ENCODE measurements at regions not wholly inside any gene's neighbourhood (a gene's known extent, or its start where the extent isn't known, plus 50 kb on each side); places are given as distances from the start of the nearest gene placed in this dataset.

DNA sequence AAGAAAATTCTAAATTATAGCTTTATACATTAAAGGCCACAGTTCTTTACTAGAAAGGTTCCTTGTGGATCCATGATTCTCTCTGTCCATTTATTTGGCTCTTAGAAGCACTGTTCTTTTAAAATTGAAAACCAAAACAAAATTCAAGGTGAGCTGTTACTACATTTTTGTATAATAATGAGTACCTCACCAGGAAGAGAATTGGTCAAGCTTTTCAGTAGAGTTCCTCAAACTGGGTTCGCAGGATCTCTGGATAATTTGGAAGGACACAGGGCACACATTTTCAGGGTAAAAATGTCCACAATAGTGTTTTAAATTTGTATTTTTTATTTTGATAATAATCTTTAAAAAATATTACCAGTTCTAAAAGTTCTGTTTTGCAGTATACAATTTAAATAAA lies 93.0 kb downstream of the PPP1R3A start:
- no peak for ATAC-seq

DNA sequence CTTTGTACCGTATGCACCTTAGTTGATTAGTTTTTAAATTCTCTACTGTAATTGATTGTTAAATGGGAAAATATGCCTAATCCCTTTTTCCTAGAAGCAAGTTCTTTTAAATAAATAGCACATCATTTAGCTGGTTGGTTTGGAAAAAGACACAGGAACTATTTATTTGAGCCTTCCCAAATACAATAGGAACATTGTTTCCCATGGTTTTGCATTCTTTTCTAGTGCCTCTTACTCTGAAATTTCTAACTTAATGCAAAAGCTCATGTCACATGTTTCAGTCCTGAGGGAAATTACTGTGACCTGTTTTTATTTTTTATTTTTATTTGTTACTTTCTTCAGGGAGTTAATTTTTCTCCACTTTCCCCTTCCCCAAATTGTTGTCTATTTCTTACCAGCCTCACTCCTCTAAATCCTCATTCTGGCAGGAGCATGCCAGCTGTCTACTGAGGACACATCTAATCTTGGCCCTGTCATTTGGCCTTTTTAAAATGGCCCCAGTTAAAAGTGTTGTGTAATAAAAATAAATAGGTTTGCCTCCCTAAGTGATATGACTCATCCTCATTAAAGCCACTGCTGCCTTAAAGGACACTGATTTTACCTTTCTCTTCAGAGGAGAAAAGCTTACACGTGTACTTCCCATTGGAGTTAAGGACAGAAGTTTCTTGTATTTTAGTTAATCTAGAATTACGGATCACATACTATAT lies 94.5 kb downstream of the PPP1R3A start:
- no peak for ATAC-seq

DNA sequence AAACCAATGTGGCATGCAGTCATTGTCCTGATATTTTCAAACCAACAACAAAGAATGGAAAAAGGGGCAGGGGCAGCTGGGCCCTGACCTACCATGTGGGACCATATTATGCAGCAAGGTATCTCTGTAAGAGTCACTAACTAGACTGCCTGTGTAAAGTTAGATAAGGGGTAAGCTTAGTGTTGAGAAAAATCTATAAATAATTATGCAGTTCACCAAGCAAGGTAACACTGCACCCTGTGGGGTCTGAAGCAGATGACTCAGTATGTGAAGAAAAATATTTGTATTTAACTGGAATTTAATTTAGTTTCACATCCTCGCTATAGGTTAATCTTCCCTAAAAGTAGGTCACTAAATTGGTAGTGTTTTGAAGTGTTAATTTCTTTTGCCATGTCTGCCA lies 99.3 kb downstream of the PPP1R3A start:
- no peak for ATAC-seq

DNA sequence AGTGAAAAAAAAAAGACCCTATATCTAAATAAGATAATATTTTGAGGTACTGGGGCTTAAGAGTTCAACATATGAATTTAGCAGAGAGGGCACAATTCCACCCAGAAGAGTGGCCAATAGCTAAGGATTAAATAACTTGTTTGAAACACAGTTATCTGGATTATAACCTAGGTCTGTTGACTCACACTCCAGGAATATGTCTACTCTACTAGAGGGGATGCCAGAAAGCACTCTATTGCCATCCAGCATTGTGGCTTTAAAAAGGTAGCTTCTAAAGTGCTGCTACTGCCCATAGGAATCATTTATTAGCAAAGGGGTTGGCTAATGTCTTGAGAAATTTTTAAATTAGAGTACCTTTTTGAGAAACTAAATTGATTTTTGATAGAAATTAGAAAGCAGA lies 102.2 kb downstream of the PPP1R3A start:
- ATAC-seq = no peak

DNA sequence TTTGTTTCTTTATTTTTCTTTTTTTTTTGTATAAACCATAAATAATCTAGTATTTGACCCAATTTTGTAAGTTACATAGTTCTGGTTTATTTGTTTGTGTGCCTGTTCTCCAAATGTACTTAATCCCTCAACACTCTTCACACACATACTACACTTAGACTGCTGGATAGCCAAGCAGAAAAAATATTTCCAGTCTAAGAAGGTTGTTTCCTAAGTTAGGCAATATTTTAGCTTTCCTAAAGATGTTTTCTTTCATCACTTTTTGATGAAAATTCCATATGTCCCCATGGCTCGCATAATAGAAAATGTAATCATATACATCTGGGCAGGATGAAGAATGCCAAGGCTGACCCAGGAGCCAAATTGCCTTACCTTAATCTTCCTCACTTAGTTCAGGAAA lies 105.3 kb downstream of the PPP1R3A start:
- ATAC-seq = no peak

DNA sequence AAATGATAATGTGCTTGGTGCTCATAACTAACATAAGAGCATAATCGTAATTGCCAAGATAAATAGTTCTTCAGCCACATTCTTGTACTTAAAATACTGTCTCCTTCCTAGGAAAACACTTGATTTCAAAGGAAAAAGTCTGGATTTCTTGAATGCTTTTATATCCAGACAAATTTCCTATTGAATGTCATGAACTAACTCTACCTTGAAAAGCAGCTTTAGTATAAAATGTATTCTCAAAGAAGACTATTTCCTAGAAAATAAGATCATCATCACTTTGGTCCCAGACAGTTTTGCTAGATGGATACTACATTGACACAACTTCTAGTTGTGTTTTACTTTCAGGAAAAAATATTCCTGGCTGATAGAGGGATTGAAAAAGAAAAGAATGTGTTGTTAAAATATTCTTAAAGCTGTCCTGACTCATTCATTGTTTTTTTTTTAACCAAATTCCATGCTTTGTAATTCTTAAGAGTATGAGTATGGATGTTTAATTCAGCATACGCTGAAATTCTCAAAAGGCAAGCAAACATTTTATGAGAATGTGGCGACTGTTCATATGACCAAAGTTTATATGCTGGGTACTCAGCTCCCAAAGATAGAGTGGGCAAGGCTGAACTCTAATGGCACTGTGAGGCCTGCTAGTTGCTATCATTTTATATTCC lies 106.1 kb downstream of the PPP1R3A start:
- no peak for ATAC-seq

DNA sequence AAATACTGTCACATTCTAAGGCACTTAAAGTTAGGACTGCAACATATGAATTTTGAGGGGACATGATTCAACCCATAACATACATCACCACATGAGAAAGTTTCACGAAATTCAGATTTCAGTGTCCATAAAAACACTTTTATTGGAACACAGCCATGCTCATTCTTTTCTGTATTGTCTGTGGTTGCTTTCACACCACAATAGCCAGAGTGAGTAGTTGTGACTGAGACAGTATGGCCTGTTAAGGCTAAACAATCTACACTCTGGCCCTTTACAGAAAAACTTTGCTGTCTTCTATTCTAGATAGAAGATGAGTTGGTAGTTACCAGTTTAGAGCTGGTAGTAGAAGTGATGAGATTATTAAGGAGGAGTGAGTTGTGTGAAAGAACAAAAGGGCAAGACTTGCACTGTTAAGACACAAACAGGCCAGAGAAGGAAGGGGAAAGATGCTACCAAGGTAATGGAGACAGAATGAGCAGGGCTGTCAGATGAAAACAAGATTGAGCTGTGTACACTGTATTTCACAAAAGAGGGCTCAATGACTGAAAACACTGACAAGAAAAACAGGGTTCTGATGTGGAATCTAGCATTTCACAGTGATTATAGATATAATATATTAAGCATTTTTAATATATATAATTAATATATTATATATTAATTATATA lies 108.6 kb downstream of the PPP1R3A start:
- no peak for ATAC-seq

DNA sequence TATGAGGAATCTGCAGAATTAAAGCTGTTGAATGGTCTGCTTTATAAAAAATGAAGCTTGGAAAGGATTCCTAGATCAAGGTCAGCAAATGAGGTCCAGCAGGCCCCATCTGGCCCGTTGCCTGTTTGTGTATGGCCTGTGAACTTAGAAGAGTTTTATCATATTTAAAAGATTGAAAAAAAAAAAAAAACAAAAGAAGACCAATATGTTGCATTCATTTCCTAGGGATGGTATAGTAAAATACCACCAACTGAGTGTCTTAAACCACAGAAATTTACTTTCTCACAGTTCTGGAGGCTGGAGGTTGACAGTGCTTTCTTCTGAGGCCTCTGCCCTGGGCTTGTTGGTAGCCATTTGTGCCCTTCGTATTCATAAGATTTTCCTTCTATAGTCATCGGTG lies 109.2 kb downstream of the PPP1R3A start:
- no peak for ATAC-seq

DNA sequence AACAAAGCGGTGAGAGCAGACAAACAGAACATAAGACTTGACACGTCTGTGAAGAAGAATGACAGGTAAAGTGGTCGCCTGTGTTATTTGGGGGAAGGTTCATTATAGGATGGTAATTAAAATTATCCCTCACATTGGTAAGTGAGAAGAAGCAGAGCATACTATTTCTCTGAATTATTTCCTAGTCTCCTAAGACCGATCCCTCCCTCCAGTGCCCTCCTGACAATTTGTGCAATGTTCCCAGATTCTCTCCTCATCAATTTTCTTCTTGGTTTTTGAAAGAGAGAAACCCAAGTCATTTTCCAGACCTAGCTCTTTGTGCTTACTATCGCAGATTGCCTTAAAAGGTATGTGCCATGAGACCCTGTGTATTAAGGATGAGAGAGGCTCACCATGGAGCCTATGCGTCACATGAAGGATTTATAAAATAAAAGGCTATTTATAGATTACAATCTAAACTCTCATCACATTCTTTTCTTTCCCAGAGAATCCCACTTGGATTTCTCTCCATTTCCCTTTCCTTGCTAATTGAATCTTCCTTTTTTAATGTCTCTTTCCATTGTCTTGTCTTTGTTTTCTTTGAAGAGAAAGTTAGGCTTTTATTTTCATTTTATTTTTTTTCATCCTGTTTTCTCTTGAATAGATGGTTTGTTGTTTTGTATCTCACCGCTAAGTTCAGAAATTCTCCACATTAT lies 112.0 kb downstream of the PPP1R3A start:
- ATAC-seq = no peak

DNA sequence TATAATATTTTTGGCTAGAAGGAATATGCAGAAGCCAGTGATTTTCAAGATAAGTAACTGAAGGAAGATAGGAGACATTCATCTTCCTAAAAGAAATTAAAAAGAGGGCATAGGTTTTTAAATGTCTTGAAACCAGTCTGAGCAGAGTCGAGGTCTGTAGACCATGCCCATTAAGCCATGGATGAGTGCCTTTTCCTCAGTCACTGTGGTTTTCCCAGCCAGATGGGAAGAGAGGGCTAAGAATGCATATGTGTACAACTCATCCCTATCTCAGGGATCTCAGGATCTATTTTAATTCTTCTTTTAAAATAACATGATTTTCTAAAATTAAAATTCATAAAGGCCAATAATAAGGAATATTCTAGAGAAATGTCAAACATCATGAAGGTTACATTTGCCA lies 112.8 kb downstream of the PPP1R3A start:
- no peak for ATAC-seq

DNA sequence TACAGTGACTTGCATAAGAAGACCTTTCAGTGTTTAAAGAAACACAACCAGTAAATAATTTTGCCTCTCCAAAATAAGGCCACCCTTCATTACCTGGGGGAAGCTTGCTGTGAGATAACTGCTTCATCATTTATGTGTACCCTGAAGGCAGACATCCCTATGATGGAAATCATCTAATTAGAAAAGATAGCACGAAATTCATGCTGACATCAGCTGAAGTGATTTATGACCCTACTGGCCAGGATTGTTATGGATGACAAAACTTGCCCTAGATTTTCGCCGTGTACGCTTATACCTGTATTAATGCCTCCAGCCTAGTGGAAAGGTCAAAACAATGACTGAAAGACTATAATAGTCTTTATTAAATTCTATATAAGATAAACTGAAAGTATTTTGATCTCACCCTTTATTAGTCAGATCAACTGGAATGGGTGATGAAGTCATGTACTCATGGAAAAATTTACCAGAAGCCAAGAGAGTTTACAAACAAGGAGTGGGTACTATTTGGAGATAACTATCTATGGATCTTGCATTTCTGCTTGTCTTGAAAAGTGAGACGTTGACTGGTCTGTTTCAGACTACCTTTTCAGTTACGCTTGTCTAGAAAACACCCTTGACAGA lies 114.2 kb downstream of the PPP1R3A start:
- ATAC-seq = no peak

DNA sequence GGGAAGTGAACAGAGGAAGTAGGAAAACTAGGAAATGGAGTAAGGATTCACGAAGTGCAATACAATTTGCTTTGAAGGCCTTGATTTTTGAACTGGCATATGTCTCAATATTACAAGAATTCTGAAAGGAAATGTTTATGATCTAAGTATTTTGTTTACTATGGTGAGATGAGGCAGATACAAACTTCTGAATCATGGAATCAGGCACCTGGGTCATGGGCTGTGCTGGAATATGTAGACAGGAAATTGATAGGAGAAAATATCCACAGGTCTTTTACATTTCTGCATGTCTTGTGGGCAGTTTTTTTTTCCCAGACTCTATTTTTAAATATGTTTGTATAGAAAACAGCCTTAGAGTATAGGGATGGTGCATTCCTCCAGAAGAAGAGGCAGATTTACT lies 117.1 kb downstream of the PPP1R3A start:
- ATAC-seq = no peak

DNA sequence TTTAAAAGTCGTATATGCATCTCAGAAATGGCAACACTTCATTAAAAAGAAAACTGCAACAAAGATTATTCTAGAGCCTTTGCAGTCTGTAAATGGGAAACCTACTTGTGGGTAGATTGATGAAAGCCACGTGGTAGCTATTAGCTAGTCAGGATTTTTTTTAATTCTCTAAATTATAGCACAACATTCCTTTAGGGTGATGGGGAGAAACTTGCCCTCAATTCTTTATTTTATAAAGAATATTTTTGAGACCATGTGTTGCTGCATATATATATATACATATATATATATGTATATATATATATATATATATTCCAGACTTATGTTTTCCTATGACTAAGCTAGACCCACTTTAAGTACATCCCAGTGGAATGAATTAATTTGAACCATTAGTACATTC lies 118.0 kb downstream of the PPP1R3A start:
- no peak for ATAC-seq

DNA sequence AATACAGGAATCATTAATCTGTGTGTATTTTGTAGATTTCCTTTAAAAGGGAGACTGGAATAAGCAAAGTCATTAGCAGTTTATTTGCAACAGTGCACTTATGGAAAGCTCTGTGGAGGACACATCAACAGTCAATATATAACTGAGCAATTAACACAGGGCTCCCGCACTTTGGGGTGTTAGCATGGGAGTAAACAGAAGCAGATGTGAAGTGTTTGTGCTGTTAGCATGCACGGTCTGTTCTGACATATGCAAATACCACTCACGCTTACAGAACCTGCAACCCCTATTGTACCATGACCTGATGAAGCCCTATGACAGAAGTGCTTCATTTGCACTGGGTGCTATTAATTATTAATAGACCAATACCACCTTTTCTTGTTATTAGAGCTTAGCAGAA lies 118.9 kb downstream of the PPP1R3A start:
- ATAC-seq = no peak

DNA sequence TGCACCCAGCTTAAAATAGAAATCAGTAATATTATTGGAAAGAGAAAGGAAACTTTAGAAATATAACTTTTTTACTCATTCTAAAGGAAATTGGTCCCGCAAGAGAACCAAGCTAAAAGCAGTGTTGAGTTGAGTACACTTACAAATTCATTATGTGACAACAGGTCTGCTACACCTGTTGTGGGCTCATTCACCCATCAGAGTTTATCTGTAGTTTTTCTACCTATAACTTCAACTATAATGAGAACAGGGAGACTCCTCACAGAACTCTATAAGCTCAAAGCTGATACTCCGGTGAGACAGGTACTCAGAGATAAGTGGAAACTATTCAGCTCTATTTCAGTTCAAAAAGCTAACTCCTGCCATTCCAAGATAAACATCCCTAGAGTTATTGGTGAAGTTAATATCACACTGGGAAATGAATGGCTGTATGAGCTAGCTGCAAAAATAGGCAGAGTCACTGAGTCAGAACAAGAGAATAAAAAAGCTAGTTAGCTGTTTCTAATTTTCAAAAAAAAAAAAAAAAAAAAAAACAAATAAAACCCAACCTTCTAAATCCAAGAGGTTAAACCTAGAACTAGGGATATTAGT lies 121.3 kb downstream of the PPP1R3A start:
- no peak for ATAC-seq

DNA sequence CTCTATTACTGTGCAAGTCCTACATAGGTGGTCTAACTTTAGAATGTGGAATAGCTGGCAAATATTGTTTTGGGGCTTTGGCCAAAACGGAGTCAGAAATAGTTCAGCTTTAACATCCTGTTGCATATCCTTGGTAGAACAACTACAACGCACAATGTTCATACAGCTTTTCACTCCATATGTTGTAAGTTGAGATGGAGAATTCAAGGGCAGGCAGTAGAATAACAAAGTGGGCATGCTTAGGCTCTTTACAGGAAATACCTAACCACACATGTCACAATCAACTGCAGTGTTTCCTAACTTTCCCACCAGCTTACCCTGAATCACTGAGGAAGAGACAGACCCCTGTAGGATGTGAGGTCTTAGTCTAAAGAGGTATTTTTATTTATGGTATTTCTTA lies 122.3 kb downstream of the PPP1R3A start:
- ATAC-seq = no peak

DNA sequence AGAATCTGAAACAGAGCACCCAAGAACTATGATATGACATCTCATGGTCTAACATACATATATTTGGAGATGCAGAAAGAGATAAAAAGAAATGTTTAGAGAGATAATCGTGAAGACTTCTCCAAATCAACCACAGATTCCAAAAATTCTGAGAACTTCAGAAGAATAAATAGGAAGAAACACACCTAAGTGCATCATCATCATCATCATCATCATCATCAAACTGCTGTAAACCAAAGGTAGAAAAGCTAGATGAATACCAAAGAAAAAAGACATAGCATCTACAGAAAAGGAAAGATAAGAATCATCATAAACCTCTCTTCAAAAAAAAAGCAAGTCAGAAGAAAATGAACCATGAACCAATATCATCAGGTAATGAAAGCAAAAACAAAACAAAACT lies 124.2 kb downstream of the PPP1R3A start:
- no peak for ATAC-seq

DNA sequence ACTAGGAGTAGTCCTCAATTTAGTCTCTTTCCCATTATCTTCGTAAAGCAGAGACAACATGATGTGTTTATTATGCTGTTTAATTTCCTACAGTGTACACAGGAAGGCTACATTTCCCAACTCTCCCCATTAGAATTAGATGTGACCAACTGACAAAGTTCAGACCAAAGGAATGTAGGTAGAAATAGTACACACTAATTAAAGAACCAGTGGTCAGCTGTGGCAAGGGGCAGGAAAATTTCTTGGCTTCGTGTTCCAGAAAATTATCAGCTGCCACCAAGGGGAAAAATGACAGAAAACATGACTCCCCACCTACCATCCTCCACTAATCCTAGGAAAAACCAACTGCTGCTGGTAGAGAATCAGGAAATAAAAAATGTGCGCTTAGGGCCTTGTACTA lies 125.6 kb downstream of the PPP1R3A start:
- ATAC-seq = no peak

DNA sequence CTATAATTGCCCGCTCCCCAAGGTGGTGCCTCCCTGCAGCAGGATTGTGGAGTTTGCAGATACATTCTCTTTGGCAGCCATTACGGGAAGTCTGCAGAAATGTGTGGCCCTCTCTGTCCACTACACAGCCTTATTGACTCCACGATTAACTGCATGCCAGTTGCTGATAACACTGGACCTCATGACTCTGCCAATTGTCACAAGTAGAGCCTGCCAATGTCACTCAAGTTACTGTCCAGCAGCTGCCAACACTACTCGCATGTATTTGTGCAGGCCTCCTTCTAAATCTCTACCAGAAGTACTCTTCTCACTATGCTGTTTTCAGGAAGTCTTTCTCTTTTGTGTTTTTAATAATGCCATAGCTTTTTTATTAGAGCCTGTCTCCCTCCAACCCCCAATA lies 128.8 kb downstream of the PPP1R3A start:
- peak in 1 of 2 donors; percentile 13 for ATAC-seq

DNA sequence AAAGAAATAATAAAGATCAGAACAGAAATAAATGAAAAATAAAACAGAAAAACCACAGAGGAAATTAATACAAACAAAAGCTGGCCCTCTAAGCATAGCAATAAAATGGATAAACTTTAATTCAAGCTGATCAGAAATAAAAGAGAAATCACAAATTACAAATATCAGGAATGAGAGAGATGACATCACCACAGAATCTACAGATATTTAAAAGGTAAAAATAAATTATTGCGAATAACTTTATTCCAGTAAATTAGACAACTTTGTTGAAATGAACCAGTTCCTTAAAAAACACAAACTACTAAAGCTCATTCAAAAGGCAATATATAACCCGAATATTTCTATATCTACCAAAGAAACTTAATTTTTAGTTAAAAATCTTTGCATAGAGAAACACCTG lies 131.7 kb downstream of the PPP1R3A start:
- ATAC-seq = no peak

DNA sequence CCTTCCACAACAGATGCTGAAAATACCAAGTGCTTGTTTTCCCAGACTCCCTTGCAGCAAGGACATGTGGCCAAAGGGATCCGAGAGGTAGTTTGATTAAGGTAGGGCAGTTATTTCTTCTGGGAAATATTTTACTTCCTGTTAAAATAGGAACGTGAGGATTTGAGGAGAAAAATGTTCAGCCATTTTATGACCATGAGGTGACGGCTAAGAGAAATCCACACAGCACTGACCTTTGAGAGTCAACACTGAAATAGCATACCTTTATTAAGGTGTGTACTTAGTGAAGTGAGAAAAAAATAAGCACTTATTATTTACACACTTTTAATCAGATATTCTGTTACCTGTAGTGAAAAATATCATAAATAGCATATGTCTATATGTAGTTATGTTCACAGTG lies 133.9 kb downstream of the PPP1R3A start:
- ATAC-seq = no peak

DNA sequence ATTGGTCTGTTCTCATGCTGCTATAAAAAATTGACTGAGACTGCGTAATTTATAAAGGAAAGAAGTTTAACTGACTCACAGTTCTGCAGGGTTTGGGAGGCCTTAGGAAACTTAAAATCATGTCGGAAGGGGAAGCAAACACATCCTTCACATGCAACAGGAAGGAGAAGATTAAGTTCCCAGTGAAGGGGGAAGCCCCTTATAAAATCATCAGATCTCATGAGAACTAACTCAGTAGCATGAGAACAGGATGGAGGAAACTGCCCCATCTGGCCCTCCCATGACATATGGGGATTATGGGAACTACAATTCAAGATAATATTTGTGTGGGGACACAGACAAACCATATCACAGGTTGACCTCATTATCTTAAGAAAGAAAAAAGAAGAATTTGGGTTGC lies 134.5 kb downstream of the PPP1R3A start:
- ATAC-seq = no peak

DNA sequence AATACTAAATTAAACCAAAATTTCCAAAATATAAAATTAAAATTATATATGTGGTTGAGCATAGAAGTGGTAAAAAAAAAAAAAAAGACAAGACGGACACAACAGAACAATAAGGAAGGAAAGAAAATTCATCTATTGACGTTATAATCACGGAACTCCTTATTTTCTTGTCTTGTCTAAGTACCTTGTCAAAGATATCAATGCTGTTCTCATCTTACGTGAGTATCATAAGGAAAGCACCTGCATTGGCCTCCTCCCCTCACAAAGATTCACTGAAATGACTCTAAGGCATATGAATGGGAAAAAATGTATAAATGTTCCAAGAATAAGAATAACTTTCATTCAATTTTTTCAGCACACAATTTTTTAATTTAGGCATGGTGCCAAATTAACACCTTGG lies 135.4 kb downstream of the PPP1R3A start:
- ATAC-seq = no peak
